ENCODE measurements at regions not wholly inside any gene's neighbourhood (a gene's known extent, or its start where the extent isn't known, plus 50 kb on each side); places are given as distances from the start of the nearest gene placed in this dataset.

DNA sequence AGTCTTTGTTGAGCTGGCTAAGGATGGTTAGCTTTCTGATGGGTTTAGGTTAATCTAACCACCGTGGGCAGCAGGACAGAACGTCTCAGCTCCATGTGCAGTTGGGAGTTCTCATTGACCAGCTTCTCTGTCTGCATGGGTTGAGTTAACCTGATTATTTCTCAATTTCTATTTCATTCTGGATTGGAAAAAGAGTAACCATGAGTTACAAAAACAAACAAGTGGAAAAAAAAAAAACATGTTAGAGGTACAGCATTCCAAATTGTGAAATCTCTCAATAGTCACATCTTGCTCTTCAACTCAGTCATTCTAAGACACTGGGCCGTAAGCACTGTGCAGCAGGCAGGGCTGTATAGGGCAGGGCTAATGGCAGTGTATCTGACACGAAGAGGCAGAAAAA is 343.7 kb upstream of the KLF4 start (continued):
- TF ChIP-seq, protein P1, sequence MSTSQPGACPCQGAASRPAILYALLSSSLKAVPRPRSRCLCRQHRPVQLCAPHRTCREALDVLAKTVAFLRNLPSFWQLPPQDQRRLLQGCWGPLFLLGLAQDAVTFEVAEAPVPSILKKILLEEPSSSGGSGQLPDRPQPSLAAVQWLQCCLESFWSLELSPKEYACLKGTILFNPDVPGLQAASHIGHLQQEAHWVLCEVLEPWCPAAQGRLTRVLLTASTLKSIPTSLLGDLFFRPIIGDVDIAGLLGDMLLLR (CRISPR knock-in tag; IDR thresholded peaks at IDR 0.05) = no peak
- TF ChIP-seq, protein P2, sequence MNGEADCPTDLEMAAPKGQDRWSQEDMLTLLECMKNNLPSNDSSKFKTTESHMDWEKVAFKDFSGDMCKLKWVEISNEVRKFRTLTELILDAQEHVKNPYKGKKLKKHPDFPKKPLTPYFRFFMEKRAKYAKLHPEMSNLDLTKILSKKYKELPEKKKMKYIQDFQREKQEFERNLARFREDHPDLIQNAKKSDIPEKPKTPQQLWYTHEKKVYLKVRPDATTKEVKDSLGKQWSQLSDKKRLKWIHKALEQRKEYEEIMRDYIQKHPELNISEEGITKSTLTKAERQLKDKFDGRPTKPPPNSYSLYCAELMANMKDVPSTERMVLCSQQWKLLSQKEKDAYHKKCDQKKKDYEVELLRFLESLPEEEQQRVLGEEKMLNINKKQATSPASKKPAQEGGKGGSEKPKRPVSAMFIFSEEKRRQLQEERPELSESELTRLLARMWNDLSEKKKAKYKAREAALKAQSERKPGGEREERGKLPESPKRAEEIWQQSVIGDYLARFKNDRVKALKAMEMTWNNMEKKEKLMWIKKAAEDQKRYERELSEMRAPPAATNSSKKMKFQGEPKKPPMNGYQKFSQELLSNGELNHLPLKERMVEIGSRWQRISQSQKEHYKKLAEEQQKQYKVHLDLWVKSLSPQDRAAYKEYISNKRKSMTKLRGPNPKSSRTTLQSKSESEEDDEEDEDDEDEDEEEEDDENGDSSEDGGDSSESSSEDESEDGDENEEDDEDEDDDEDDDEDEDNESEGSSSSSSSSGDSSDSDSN (CRISPR knock-in tag; IDR thresholded peaks at IDR 0.05) = no peak
- TF ChIP-seq GABPA (IDR thresholded peaks at IDR 0.05; ENCODE audit: low read depth, low read length) = no peak
- no peak for TF ChIP-seq GABPA (CRISPR knock-in tag; IDR thresholded peaks at IDR 0.05; ENCODE audit: low read depth)
- TF ChIP-seq PHF8 (CRISPR knock-in tag; IDR thresholded peaks at IDR 0.05) = no peak

DNA sequence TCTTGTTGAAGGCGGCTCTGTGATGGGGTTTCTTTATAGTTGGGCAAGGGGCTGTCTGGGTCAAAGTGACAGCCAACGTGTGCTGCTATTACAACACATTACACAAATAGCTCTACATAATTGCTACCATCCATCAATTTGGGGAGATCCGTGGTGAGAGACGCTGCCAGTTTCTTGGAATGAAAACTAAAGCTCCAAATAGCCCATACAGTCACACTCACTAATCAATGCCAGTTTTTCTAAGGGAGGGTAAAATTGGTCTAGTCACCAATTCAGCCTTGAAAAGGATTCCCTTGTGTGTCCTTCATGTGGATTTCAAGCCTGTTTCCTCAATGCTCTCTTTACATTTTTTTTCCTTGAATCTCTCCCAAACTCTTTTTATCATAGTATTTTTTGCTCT is 343.3 kb upstream of the KLF4 start:
- in situ Hi-C loops (cut with HindIII; ENCODE audit: extremely low pct_ligation_motif_present, low pct_unique_long_range_greater_than_20kb) = no loop called here
- Histone ChIP-seq H4K20me1 (ENCODE audit: insufficient read depth, low read length) (no peaks in the 10 kb centered on the region), H3K27ac (ENCODE audit: extremely low read length, insufficient read depth, low read length) (no peak overlapping the region), H3K27me3 (ENCODE audit: control insufficient read depth in 1 of 2, insufficient read depth in 2 of 2, low read length in 2 of 2) (no peaks in the 10 kb centered on the region; a peak in 1 of 5 replicates), H3K9ac (ENCODE audit: insufficient read depth, low read depth, low read length) (no peak overlapping the region), H3K9me3 (ENCODE audit: low read length) (no peaks in the 10 kb centered on the region), H3K4me1 (ENCODE audit: insufficient read depth, low read length) (no peaks in the 10 kb centered on the region), H3K4me2 (ENCODE audit: low read depth, low read length) (no peak overlapping the region), H3K36me3 (replicated peaks in 1 of 2; ENCODE audit: control insufficient read depth in 1 of 2, insufficient read depth in 2 of 2, low read length in 2 of 2) (no peaks in the 10 kb centered on the region), H2AFZ (ENCODE audit: low read length) (no peak overlapping the region), H3K4me3 (replicated peaks in 1 of 3; ENCODE audit: insufficient read depth in 1 of 3, low read depth in 2 of 3, low read length in 3 of 3) (no peak overlapping the region), H3K79me2 (ENCODE audit: insufficient read depth, low read length) (no peaks in the 10 kb centered on the region)
- FAIRE-seq = no peak
- BruUV-seq (replicated peaks) = no TSS peak
- ChIA-PET CTCF (ENCODE audit: low intra/inter-chr PET ratio, low total read pairs) (no interaction called here), POLR2A (no interaction called here)
- no peak for ATAC-seq
- DNase-seq (ENCODE audit: low spot score) = no peak
- TF ChIP-seq KDM5B (CRISPR knock-in tag; IDR thresholded peaks at IDR 0.05; ENCODE audit: borderline replicate concordance) (no peak), ZNF792 (CRISPR knock-in tag; IDR thresholded peaks at IDR 0.05) (no peak), PHF20 (CRISPR knock-in tag; IDR thresholded peaks at IDR 0.05) (no peak), RFX5 (IDR thresholded peaks at IDR 0.05; ENCODE audit: low read depth, low read length) (no peak), RCOR2 (CRISPR knock-in tag; IDR thresholded peaks at IDR 0.05) (no peak)
- TF ChIP-seq, protein P3, sequence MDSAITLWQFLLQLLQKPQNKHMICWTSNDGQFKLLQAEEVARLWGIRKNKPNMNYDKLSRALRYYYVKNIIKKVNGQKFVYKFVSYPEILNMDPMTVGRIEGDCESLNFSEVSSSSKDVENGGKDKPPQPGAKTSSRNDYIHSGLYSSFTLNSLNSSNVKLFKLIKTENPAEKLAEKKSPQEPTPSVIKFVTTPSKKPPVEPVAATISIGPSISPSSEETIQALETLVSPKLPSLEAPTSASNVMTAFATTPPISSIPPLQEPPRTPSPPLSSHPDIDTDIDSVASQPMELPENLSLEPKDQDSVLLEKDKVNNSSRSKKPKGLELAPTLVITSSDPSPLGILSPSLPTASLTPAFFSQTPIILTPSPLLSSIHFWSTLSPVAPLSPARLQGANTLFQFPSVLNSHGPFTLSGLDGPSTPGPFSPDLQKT (CRISPR knock-in tag; IDR thresholded peaks at IDR 0.05; ENCODE audit: borderline replicate concordance) = no peak
- WGBS (ENCODE audit: low lambda C conversion rate) = 15% methylated on average over 4 of the region's 4 CpGs
- intact Hi-C loops (cut with micrococcal nuclease; ENCODE audit: unreplicated experiment) = no loop called here

All from HepG2 (cell line).